GM19035 (cell line): ENCODE measurements at regions not wholly inside any gene's neighbourhood (a gene's known extent, or its start where the extent isn't known, plus 50 kb on each side); places are given as distances from the start of the nearest gene placed in this dataset.

ENCODE experiments used
- ATAC-seq: cut with Tn5 transposase; IDR thresholded peaks from one replicate; pipeline ENCODE4 v1.9.1; 2021; ENCODE audit not compliant: unreplicated experiment

DNA sequence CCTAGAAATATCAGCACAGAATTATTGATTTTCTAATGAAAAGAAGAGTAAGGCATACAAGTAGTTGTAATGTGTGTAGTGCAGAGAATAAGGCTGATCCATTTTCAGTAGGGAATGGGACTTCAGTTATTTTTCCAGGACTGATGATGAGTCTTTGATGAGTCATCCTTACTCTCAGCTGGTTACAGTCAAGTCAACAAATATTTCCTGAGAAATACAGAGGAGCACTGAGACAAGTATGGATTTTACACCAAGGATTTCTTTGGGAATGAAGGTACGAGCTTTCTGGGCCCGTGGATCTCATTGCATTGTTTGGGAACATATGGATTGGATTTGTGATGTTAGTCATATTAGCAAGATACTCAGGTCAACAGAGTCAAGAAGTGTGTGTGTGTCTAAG, 502.7 kb downstream of the FGF9 start:
- ATAC-seq: no peak

- no peak for ATAC-seq
Measured at GRCh38 chr13:22175241-22175640, 504.4 kb downstream of the FGF9 start.

- no peak for ATAC-seq
Measured at GRCh38 chr13:22175815-22176214, 504.9 kb downstream of the FGF9 start.

GRCh38 chr13:22176968-22177520, 506.2 kb downstream of the FGF9 start:
- ATAC-seq: no peak

DNA sequence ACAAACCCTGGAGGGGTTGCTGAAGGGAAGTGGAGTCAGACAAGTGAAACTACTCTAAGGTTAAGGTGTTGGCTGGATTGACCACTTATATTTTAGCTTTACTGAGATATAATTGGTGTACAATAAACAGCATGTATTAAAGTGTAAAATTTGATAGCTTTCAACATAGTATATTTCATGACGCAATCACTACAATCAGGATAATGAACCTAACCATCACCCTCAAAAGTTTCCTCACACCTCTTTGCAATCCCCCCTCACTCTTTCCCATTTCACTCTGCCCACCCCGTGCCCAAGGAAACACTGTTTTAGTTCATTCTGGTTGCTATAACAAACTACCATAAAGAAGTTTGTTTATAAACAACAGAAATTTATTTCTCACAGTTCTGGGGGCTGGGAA, 508.0 kb downstream of the FGF9 start:
- no peak for ATAC-seq

DNA sequence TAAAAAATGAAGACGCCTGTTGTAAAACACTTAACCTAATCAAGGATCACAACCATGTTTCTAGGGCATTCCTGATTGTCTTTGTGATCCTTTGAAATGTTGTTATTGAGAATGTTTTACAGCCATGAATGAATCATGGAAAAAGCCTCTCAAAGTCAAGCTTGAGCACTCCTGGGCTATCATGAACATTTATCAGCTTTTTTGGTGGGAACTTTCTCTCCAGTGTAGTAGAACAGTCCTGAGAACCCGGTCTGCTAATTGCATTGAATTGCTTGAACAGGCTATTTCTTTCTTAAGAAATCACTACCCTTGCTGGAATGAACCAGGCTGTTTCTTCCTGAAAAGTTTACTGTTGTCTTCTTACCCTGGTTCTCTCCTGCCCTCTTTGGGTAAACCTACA, 516.5 kb downstream of the FGF9 start:
- ATAC-seq: no peak

GRCh38 chr13:22189176-22190048, 518.5 kb downstream of the FGF9 start:
- ATAC-seq: no peak

- no peak for ATAC-seq
Measured at GRCh38 chr13:22193070-22193469, 522.2 kb downstream of the FGF9 start.

DNA sequence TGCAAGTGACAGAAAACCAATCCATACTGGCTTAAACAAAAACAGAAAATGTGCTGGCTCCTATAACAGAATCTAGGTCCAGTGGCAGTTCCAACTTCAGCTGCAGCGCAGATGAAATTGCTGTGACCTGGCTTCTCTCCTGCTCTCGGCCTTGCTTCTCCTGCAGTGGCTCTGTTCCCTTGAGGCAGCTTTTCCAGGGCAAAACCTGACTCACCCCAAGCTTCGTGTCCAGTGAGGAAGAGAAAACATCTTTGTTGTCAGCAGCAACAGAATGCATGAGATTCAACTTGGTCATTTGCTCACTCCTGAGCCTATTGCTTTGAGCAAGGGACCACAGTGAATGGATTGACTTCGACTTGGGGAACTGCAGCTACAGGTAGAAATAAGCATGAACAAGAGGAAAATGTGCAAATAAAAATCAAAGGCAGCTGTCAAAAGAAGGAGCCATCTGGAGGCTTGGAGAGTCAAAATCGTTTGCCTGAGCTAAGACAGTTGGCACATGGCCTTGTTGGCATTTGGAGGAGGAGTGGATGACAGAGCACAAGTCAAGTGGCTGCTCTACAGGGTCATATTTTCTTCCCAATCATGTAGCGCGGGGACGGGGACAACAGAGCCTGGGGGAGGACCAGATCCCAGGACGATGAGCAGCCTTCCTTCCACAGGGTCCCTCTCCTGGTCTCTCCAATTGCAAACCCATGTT, 523.4 kb downstream of the FGF9 start:
- ATAC-seq: no peak

GRCh38 chr13:22195726-22196125, 524.9 kb downstream of the FGF9 start:
- no peak for ATAC-seq

- no peak for ATAC-seq
Measured at GRCh38 chr13:22196777-22197176, 525.9 kb downstream of the FGF9 start.

DNA sequence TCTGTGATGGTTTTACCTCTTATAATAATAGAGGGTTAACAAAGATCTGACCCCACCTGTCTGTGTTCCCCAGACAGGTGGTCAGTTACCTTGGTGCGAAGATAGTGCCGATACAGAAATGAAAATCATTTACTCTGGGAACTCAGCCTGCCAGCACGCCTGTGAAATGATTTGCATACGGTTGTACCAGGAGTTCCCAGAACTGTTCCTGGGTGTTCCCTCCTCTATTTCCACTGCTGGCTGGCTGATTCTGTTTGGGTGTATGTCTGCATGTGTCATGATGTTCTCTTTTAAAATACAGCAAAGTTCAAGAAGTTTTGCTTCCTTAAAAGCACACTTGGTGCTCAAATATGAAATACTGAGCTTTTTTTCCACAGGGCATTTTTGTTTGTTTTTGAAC, 527.1 kb downstream of the FGF9 start:
- ATAC-seq: no peak

GRCh38 chr13:22198641-22199217, 527.9 kb downstream of the FGF9 start:
- ATAC-seq: no peak

- no peak for ATAC-seq
Measured at GRCh38 chr13:22200440-22200839, 529.6 kb downstream of the FGF9 start.

DNA sequence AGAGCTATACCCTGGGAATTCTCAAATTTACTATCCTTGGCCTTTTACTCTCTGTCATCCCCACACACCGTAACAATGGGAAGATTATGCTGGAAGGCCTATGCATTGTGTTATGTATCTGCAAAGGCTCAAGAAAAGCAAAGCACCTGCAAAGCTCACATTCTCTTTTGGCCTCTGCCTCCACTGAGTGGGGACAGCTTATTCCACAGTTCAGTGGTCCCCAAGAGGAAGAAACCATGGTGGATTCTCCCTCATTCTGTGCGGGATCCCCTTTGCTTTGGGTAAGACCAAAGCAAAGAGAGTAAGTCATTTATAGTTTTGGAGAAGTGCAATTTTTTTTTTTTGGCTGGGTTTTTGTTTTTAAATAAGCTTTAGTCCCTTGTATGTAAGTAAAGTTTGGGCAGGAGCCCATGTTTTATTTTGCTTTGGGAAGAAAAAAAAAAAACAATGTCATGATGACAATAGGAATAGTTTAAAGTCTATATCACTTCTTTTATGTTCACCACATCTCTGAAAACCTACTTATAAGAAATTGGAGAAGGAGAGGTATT, 530.6 kb downstream of the FGF9 start:
- ATAC-seq: no peak

- no peak for ATAC-seq
Measured at GRCh38 chr13:22210134-22210930, 539.5 kb downstream of the FGF9 start.

- ATAC-seq: no peak
Measured at GRCh38 chr13:22211876-22212275, 541.0 kb downstream of the FGF9 start.

- no peak for ATAC-seq
Measured at GRCh38 chr13:22212576-22212975, 541.7 kb downstream of the FGF9 start.

- no peak for ATAC-seq
Measured at GRCh38 chr13:22214184-22214583, 543.3 kb downstream of the FGF9 start.

DNA sequence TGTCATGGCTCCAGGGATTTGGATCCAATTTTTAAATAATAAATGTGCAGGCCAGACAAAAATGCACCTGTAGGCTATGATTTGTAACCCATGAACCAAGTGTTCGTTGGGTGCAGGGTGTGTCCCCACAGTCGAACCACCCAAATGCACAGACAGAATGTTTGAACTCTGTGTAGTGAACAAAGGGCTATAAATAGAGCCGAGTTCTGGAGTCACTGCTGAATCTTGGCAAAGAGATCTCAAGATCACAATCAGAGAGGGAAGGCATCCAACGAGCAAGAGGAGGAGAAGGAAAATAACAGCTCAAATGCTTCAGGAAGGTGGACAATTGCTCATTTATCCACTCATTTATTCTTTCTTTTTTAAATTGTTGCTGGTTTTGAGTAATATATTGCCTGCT, 547.9 kb downstream of the FGF9 start:
- ATAC-seq: no peak

GRCh38 chr13:22219709-22220108, 548.8 kb downstream of the FGF9 start:
- ATAC-seq: no peak
